Neural progenitor cell (in vitro differentiated cells): ENCODE measurements at regions not wholly inside any gene's neighbourhood (a gene's known extent, or its start where the extent isn't known, plus 50 kb on each side); places are given as distances from the start of the nearest gene placed in this dataset.

Experiments used
- CTCF ChIP-seq: fragments of 200-600 bp; sonication (generic); IDR thresholded peaks from 2 replicates; pipeline ENCODE4 v1.5.1; 2017; ENCODE audit warnings: antibody characterized with exemption, mild to moderate bottlenecking
- EZH2 ChIP-seq: fragments of 200-600 bp; sonication (generic); IDR thresholded peaks from 2 replicates; pipeline ENCODE4 v1.6.1; 2017; ENCODE audit warnings: antibody characterized with exemption, mild to moderate bottlenecking, moderate library complexity
- EZH2phosphoT487 ChIP-seq: fragments of 200-600 bp; sonication (generic); IDR thresholded peaks from 2 replicates; pipeline ENCODE4 v1.6.1; 2017; ENCODE audit warnings: antibody characterized with exemption

- TF ChIP-seq CTCF (no peak), EZH2 (no peak), EZH2phosphoT487 (no peak)
Observed at GRCh38 chr9:136605988-136606660, 56.6 kb upstream of the EGFL7 start.
